B cell (primary cell): ENCODE measurements at regions not wholly inside any gene's neighbourhood (a gene's known extent, or its start where the extent isn't known, plus 50 kb on each side); places are given as distances from the start of the nearest gene placed in this dataset.

Experiments
- ATAC-seq: fragments of 200-7000 bp; cut with Tn5 transposase; one replicate; pipeline ENCODE4 v1.10.0; 2021; ENCODE audit warnings: low read depth, mild to moderate bottlenecking, moderate number of reproducible peaks, moderate library complexity
- CTCF ChIA-PET: fragments of 350-600 bp; sonication (Branson Sonifier 250); formaldehyde crosslinking; loops from one replicate; lab custom pipeline; 2021; ENCODE audit warnings: antibody characterized with exemption, inconsistent platforms; lab: Charles Lee
- POLR2A ChIA-PET: fragments of 350-600 bp; sonication (Branson Sonifier 250); formaldehyde crosslinking; loops from one replicate; lab custom pipeline; 2021; ENCODE audit warnings: antibody characterized with exemption; lab: Charles Lee
- DNase-seq: peaks from one replicate; pipeline ENCODE4 v3.0.0; 2013
- H2AFZ ChIP-seq: 2 replicates; pipeline ENCODE4 v1.6.1; 2012; ENCODE audit warnings: mild to moderate bottlenecking, low read depth, low read length; ENCODE audit not compliant: insufficient read depth, poor library complexity, severe bottlenecking
- H3K27ac ChIP-seq, 2 donors: 1 replicate in 1 of 2; 2 replicates in 1 of 2; pipeline ENCODE4 v1.5.1; 2012 to 2013; ENCODE audit warnings: low read length in 2 of 2, mild to moderate bottlenecking in 2 of 2, moderate library complexity in 1 of 2
- H3K27me3 ChIP-seq, 4 experiments: fragments of 200-600 bp in 1 of 4; sonication (generic) in 1 of 4; replicated peaks in 1 of 4; 1 replicate in 2 of 4; 2 replicates in 2 of 4; pipeline versions ENCODE4 v1.6.1 to v1.7.0; 2013 to 2016; ENCODE audit warnings: low read length in 3 of 4, mild to moderate bottlenecking in 2 of 4, mixed read lengths in 1 of 4, moderate library complexity in 1 of 4; ENCODE audit not compliant: insufficient read depth in 4 of 4, control insufficient read depth in 3 of 4; ENCODE audit errors: control extremely low read depth in 1 of 4
- H3K36me3 ChIP-seq, 2 experiments: replicated peaks in 1 of 2; 1 replicate in 1 of 2; 2 replicates in 1 of 2; pipeline versions ENCODE4 v1.6.1 to v1.7.1; 2013; ENCODE audit warnings: low read length in 1 of 2; ENCODE audit not compliant: insufficient read depth in 2 of 2, control insufficient read depth in 1 of 2; ENCODE audit errors: control extremely low read depth in 1 of 2, extremely low read depth in 1 of 2
- H3K4me1 ChIP-seq, 2 donors: fragments of 200-600 bp in 1 of 2; sonication (generic) in 1 of 2; 1 replicate in 1 of 2; 2 replicates in 1 of 2; pipeline versions ENCODE4 v1.5.1 to v1.6.1; 2013 to 2017; ENCODE audit warnings: low read length in 2 of 2; ENCODE audit not compliant: control insufficient read depth in 2 of 2, insufficient read depth in 2 of 2
- H3K4me2 ChIP-seq: replicated peaks from 2 replicates; pipeline ENCODE3; 2012; ENCODE audit warnings: mild to moderate bottlenecking, low read depth, low read length; ENCODE audit not compliant: poor library complexity, severe bottlenecking
- H3K4me3 ChIP-seq, 5 experiments: fragments of 200-600 bp in 1 of 5; sonication (generic) in 1 of 5; 1 replicate in 3 of 5; 2 replicates in 2 of 5; pipeline versions ENCODE4 v1.5.1 to v1.7.0; 2011 to 2016; ENCODE audit warnings: low read length in 4 of 5, mild to moderate bottlenecking in 4 of 5, low read depth in 2 of 5, control low read depth in 1 of 5, moderate library complexity in 1 of 5; ENCODE audit not compliant: insufficient read depth in 1 of 5; ENCODE audit errors: control extremely low read depth in 1 of 5, extremely low read depth in 1 of 5
- H3K79me2 ChIP-seq: fragments of 200-600 bp; sonication (generic); one replicate; pipeline ENCODE4 v1.6.0; 2016; ENCODE audit warnings: low read length; ENCODE audit not compliant: control insufficient read depth, insufficient read depth
- H3K9ac ChIP-seq: fragments of 200-600 bp; sonication (generic); 2 replicates; pipeline ENCODE4 v1.6.1; 2017; ENCODE audit warnings: mild to moderate bottlenecking, low read length, moderate library complexity
- H3K9me3 ChIP-seq, 3 donors: one replicate each; pipeline versions ENCODE4 v1.6.1 to v1.7.1; 2013; ENCODE audit warnings: low read length in 2 of 3; ENCODE audit not compliant: control insufficient read depth in 2 of 3, insufficient read depth in 1 of 3; ENCODE audit errors: control extremely low read depth in 1 of 3
- H4K20me1 ChIP-seq: 2 replicates; pipeline ENCODE4 v1.6.0; 2012; ENCODE audit warnings: mild to moderate bottlenecking, low read length; ENCODE audit not compliant: insufficient read depth, control insufficient read depth, poor library complexity, severe bottlenecking
- H3K27ac Mint-ChIP-seq: one replicate; pipeline ENCODE4 v1.8.0; 2021; ENCODE audit warnings: mixed read lengths
- H3K27me3 Mint-ChIP-seq: one replicate; pipeline ENCODE4 v1.8.0; 2021; ENCODE audit warnings: mixed read lengths
- H3K4me1 Mint-ChIP-seq: one replicate; pipeline ENCODE4 v1.8.0; 2021; ENCODE audit warnings: mixed read lengths
- H3K4me3 Mint-ChIP-seq: one replicate; pipeline ENCODE4 v1.8.0; 2021; ENCODE audit warnings: mixed read lengths
- H3K9me3 Mint-ChIP-seq: one replicate; pipeline ENCODE4 v1.8.0; 2022; ENCODE audit warnings: mixed read lengths; ENCODE audit not compliant: insufficient read depth
- CTCF ChIP-seq: fragments of 200-600 bp; IDR thresholded peaks from one replicate; pipeline ENCODE4 v1.8.0; 2022; ENCODE audit warnings: antibody characterized with exemption, mild to moderate bottlenecking
- EZH2 ChIP-seq: IDR thresholded peaks from 2 replicates; pipeline ENCODE4 v1.6.1; 2012; ENCODE audit warnings: borderline replicate concordance, low read depth, mild to moderate bottlenecking, moderate library complexity, low read length; ENCODE audit not compliant: insufficient read depth, poor library complexity, severe bottlenecking
- WGBS: methylation state at CpG from one replicate; pipeline ENCODE4 v1.1.5; 2013; ENCODE audit warnings: missing lambda C conversion rate; ENCODE audit not compliant: insufficient coverage; 5-methylcytosine and 5-hydroxymethylcytosine counted together
- intact Hi-C: fragments of 100-400 bp; cut with micrococcal nuclease; formaldehyde crosslinking; loops from one replicate; pipeline ENCODE4 v1.10.0; 2022

- Histone ChIP-seq H3K4me3 (no peak overlapping the region), H3K36me3 (no peaks in the 10 kb centered on the region), H3K27me3 (no peaks in the 10 kb centered on the region), H3K4me2 (no peak overlapping the region), H4K20me1 (no peaks in the 10 kb centered on the region), H3K79me2 (no peaks in the 10 kb centered on the region), H3K4me1 (no peaks in the 10 kb centered on the region), H3K27ac (no peak overlapping the region), H3K9ac (no peak overlapping the region), H3K9me3 (peaks cover 0 to 5% (median 0%) of the 10 kb centered on the region in 3 donors), H2AFZ (no peak overlapping the region)
- no peaks in the 10 kb centered on the region for H3K27me3 Mint-ChIP-seq
- intact Hi-C loops = no loop called here
- no peak overlapping the region for H3K27ac Mint-ChIP-seq
- H3K4me3 Mint-ChIP-seq = no peak overlapping the region
- ChIA-PET POLR2A (no interaction called here), CTCF (no interaction called here)
- no peaks in the 10 kb centered on the region for H3K4me1 Mint-ChIP-seq
- ATAC-seq (no peak), DNase-seq (no peak)
- H3K9me3 Mint-ChIP-seq = peaks cover 2% of the 10 kb centered on the region
- no peak for TF ChIP-seq EZH2
- TF ChIP-seq CTCF = no peak
Measured at GRCh38 chr13:76293751-76294150, 592.5 kb downstream of the KCTD12 start.

GRCh38 chr13:76293346-76293745 lies 592.9 kb downstream of the KCTD12 start:
- no peak overlapping the region for H3K4me3 ChIP-seq
- CTCF ChIA-PET = no interaction called here
- H4K20me1 ChIP-seq = no peaks in the 10 kb centered on the region
- no peaks in the 10 kb centered on the region for H3K27me3 ChIP-seq
- no peak overlapping the region for H3K27ac ChIP-seq
- H3K4me1 ChIP-seq = no peaks in the 10 kb centered on the region
- no peak overlapping the region for H2AFZ ChIP-seq
- no peaks in the 10 kb centered on the region for H3K36me3 ChIP-seq
- H3K79me2 ChIP-seq = no peaks in the 10 kb centered on the region
- Mint-ChIP-seq H3K4me3 (no peak overlapping the region), H3K9me3 (peaks cover 2% of the 10 kb centered on the region), H3K4me1 (no peaks in the 10 kb centered on the region), H3K27me3 (no peaks in the 10 kb centered on the region), H3K27ac (no peak overlapping the region)
- no CpG with 5 or more reads among the region's 1 CpG for WGBS
- H3K9me3 ChIP-seq = peaks cover 0 to 5% (median 0%) of the 10 kb centered on the region in 3 donors
- TF ChIP-seq EZH2 = no peak
- no peak for TF ChIP-seq CTCF
- H3K4me2 ChIP-seq = no peak overlapping the region
- no peak overlapping the region for H3K9ac ChIP-seq
- no peak for DNase-seq
- ATAC-seq = no peak
- POLR2A ChIA-PET = no interaction called here
- intact Hi-C loops = no loop called here
